ENCODE measurements at regions not wholly inside any gene's neighbourhood (a gene's known extent, or its start where the extent isn't known, plus 50 kb on each side); places are given as distances from the start of the nearest gene placed in this dataset.

DNA sequence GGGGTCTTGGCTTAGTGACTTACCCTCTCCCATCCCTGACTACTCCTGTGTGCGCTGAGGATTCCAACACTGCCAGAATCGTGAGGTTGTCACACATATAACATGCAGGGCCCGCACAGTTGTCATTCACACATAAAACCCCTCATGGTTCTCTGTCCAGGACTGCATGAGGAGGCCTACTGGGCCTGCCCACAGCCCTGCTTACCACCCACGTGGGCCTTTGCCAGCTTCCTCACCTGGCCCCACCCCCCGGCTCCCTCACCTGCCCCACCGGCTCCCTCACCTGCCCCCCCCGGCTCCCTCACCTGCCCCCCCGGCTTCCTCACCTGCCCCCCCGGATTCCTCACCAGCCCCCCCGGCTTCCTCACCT lies 197.2 kb downstream of the TEX29 start:
- Histone ChIP-seq H3K9me3 (ENCODE audit: control insufficient read depth, low read length) (no peaks in the 10 kb centered on the region), H3K4me3 (ENCODE audit: extremely low read depth, insufficient read depth, low read length, poor library complexity, severe bottlenecking) (no peak overlapping the region), H3K4me1 (ENCODE audit: control insufficient read depth, insufficient read depth, low read length, poor library complexity, severe bottlenecking) (no peaks in the 10 kb centered on the region), H3K27ac (ENCODE audit: low read depth, low read length, severe bottlenecking) (no peak overlapping the region), H3K36me3 (ENCODE audit: control insufficient read depth, insufficient read depth, low read length) (no peaks in the 10 kb centered on the region)
- 93% methylated on average over 3 of the region's 10 CpGs for WGBS, 2 experiments (ENCODE audit: insufficient coverage in 2 of 2)

GRCh38 chr13:111518161-111518792 lies 197.8 kb downstream of the TEX29 start:
- WGBS, 2 experiments (ENCODE audit: insufficient coverage in 2 of 2) = 83 to 90% methylated on average over 15 to 16 of the region's 24 CpGs
- Histone ChIP-seq H3K4me1 (ENCODE audit: control insufficient read depth, insufficient read depth, low read length, poor library complexity, severe bottlenecking) (no peaks in the 10 kb centered on the region), H3K4me3 (ENCODE audit: extremely low read depth, insufficient read depth, low read length, poor library complexity, severe bottlenecking) (no peak overlapping the region), H3K27ac (ENCODE audit: low read depth, low read length, severe bottlenecking) (no peak overlapping the region), H3K36me3 (ENCODE audit: control insufficient read depth, insufficient read depth, low read length) (no peaks in the 10 kb centered on the region), H3K9me3 (ENCODE audit: control insufficient read depth, low read length) (no peaks in the 10 kb centered on the region)

DNA sequence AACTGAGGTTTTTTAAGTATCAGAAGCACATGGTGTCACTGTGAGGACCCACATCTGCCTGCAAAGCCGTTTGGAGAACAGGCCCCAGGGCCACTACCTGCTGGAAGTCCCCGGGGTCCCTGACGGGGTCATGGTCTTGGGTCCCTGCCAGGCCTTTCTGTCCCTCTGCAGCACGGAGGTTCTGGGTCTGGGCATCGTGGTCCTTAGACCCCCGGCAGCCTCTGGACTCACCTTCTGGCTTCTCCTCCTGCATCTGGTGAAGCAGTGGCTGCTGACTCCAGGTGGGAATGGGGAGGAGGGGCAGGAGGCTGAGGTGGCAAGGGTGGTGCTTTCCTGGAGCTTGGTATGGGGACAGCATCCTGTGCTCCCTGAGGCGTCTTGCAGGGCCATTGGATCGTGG lies 198.6 kb downstream of the TEX29 start:
- Histone ChIP-seq H3K36me3 (ENCODE audit: control insufficient read depth, insufficient read depth, low read length) (no peaks in the 10 kb centered on the region), H3K4me1 (ENCODE audit: control insufficient read depth, insufficient read depth, low read length, poor library complexity, severe bottlenecking) (no peaks in the 10 kb centered on the region), H3K4me3 (ENCODE audit: extremely low read depth, insufficient read depth, low read length, poor library complexity, severe bottlenecking) (no peak overlapping the region), H3K27ac (ENCODE audit: low read depth, low read length, severe bottlenecking) (no peak overlapping the region), H3K9me3 (ENCODE audit: control insufficient read depth, low read length) (no peaks in the 10 kb centered on the region)
- WGBS, 2 experiments (ENCODE audit: insufficient coverage in 2 of 2) = 84 to 89% methylated on average over 5 to 6 of the region's 8 CpGs

GRCh38 chr13:111519490-111520170 lies 199.2 kb downstream of the TEX29 start:
- WGBS, 2 experiments (ENCODE audit: insufficient coverage in 2 of 2) = 91% methylated on average over 22 of the region's 25 CpGs

GRCh38 chr13:111521030-111521429 lies 200.6 kb downstream of the TEX29 start:
- Histone ChIP-seq H3K36me3 (ENCODE audit: control insufficient read depth, insufficient read depth, low read length) (no peaks in the 10 kb centered on the region), H3K4me3 (ENCODE audit: extremely low read depth, insufficient read depth, low read length, poor library complexity, severe bottlenecking) (no peak overlapping the region), H3K4me1 (ENCODE audit: control insufficient read depth, insufficient read depth, low read length, poor library complexity, severe bottlenecking) (no peaks in the 10 kb centered on the region), H3K27ac (ENCODE audit: low read depth, low read length, severe bottlenecking) (no peak overlapping the region), H3K9me3 (ENCODE audit: control insufficient read depth, low read length) (no peaks in the 10 kb centered on the region)
- WGBS, 2 experiments (ENCODE audit: insufficient coverage in 2 of 2) = 93 to 97% methylated on average over 8 of the region's 10 CpGs

More at GRCh38 chr13:111519490-111520170, 199.2 kb downstream of the TEX29 start:
- no peaks in the 10 kb centered on the region for H3K4me1 ChIP-seq (ENCODE audit: control insufficient read depth, insufficient read depth, low read length, poor library complexity, severe bottlenecking)
- no peak overlapping the region for H3K4me3 ChIP-seq (ENCODE audit: extremely low read depth, insufficient read depth, low read length, poor library complexity, severe bottlenecking)
- no peak overlapping the region for H3K27ac ChIP-seq (ENCODE audit: low read depth, low read length, severe bottlenecking)
- H3K9me3 ChIP-seq (ENCODE audit: control insufficient read depth, low read length) = no peaks in the 10 kb centered on the region
- H3K36me3 ChIP-seq (ENCODE audit: control insufficient read depth, insufficient read depth, low read length) = no peaks in the 10 kb centered on the region

DNA sequence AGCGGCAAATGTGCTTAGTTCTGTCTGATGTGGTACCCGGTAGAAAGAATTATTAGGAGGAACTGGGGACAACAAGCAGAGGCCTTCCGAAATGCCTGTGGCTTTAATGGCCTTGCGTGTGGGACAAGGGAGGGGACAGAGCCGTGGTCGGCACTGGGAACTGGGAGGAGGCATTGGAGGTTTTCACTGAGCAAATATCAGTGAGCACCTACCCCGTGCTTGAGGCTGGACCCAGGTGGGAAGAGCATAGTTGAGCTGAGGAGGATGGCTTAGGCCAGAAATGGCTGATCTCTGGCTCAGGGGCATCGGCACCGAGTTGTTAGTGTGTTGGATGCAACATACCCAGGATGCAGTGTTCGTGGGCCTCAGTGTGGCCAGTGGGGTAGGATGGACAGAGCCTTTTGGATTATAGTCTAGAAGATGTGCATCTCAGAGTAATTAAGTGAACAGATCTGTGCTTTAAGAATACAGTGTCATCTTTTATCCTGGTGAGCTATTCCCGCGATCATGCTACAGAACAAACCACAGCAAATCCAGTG lies 201.3 kb downstream of the TEX29 start:
- H3K4me1 ChIP-seq (ENCODE audit: control insufficient read depth, insufficient read depth, low read length, poor library complexity, severe bottlenecking) = no peaks in the 10 kb centered on the region
- H3K36me3 ChIP-seq (ENCODE audit: control insufficient read depth, insufficient read depth, low read length) = no peaks in the 10 kb centered on the region
- H3K27ac ChIP-seq (ENCODE audit: low read depth, low read length, severe bottlenecking) = no peak overlapping the region
- H3K9me3 ChIP-seq (ENCODE audit: control insufficient read depth, low read length) = no peaks in the 10 kb centered on the region
- 86 to 91% methylated on average over 9 to 12 of the region's 12 CpGs for WGBS, 2 experiments (ENCODE audit: insufficient coverage in 2 of 2)
- H3K4me3 ChIP-seq (ENCODE audit: extremely low read depth, insufficient read depth, low read length, poor library complexity, severe bottlenecking) = no peak overlapping the region

DNA sequence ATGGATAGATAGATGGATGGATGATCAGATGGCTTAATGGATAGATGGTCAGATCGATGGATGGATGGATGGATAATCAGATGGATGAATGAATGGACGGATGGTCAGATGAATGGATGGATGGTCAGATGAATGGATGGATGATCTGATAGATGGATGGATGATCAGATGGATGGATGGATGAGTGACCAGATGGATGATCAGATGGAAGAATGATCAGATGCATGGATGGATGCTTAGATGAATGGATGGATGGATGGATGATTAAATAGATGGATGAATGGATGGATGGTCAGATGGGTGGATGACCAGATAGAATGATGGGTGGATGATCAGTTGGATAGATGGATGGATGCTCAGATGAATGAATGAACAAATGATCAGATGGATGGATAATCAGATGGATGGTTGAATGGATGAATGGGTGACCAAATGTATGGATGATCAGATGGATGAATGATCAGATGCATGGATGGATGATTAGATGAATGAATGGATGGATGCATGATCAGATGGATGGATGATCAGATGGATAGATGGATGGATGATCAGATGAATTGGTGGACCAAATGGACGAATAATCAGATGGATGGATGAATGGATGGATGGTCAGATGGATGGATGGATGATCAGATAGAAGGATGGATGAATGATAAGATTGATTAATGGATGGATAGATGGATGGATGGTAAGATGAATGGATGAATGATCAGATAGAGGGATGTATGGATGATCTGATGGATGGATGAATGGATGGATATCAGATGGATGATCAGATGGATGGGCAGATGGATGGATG lies 205.1 kb downstream of the TEX29 start:
- Histone ChIP-seq H3K36me3 (ENCODE audit: control insufficient read depth, insufficient read depth, low read length) (no peaks in the 10 kb centered on the region), H3K4me3 (ENCODE audit: extremely low read depth, insufficient read depth, low read length, poor library complexity, severe bottlenecking) (no peak overlapping the region), H3K4me1 (ENCODE audit: control insufficient read depth, insufficient read depth, low read length, poor library complexity, severe bottlenecking) (no peaks in the 10 kb centered on the region), H3K27ac (ENCODE audit: low read depth, low read length, severe bottlenecking) (no peak overlapping the region), H3K9me3 (ENCODE audit: control insufficient read depth, low read length) (no peaks in the 10 kb centered on the region)
- 69 to 74% methylated on average over 3 of the region's 3 CpGs for WGBS, 2 experiments (ENCODE audit: insufficient coverage in 2 of 2)

- H3K36me3 ChIP-seq (ENCODE audit: control insufficient read depth, insufficient read depth, low read length) = no peaks in the 10 kb centered on the region
- no peak overlapping the region for H3K27ac ChIP-seq (ENCODE audit: low read depth, low read length, severe bottlenecking)
- H3K9me3 ChIP-seq (ENCODE audit: control insufficient read depth, low read length) = no peaks in the 10 kb centered on the region
- no peaks in the 10 kb centered on the region for H3K4me1 ChIP-seq (ENCODE audit: control insufficient read depth, insufficient read depth, low read length, poor library complexity, severe bottlenecking)
- 81 to 92% methylated on average over 7 of the region's 7 CpGs for WGBS, 2 experiments (ENCODE audit: insufficient coverage in 2 of 2)
- no peak overlapping the region for H3K4me3 ChIP-seq (ENCODE audit: extremely low read depth, insufficient read depth, low read length, poor library complexity, severe bottlenecking)
Observed at GRCh38 chr13:111526922-111527321, 206.5 kb downstream of the TEX29 start.

DNA sequence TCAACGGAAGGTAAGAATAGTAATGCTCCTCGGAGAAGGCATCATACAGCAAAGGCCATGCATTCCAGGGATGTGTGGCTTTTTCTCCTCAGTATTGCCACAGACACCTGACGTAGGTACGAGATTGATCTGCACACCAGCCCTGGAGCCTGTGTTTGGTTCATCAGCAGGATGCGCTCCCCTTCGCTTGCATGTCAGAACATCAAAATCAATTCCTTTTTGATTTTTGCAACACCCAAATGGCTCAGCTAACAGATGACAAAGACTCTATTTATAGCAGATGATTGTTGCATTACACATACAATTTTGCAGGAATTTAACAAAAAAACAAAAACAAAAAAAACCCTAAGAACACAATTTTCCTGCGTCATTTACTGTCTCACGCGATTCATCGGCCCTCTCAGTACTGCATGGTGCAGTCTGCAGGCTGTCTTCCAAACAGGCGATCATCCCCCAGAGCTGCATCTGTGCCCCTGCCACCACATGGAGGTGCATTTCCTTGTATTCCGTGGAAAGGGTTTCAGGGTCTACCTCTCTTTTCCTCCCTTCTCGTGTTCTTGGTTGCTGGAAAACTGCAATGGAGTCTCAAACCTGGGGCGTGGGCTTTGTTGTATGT lies 207.3 kb downstream of the TEX29 start:
- Histone ChIP-seq H3K27ac (ENCODE audit: low read depth, low read length, severe bottlenecking) (no peak overlapping the region), H3K36me3 (ENCODE audit: control insufficient read depth, insufficient read depth, low read length) (no peaks in the 10 kb centered on the region), H3K4me1 (ENCODE audit: control insufficient read depth, insufficient read depth, low read length, poor library complexity, severe bottlenecking) (no peaks in the 10 kb centered on the region), H3K4me3 (ENCODE audit: extremely low read depth, insufficient read depth, low read length, poor library complexity, severe bottlenecking) (no peak overlapping the region), H3K9me3 (ENCODE audit: control insufficient read depth, low read length) (no peaks in the 10 kb centered on the region)
- WGBS, 2 experiments (ENCODE audit: insufficient coverage in 2 of 2) = 75 to 78% methylated on average over 10 to 11 of the region's 14 CpGs

DNA sequence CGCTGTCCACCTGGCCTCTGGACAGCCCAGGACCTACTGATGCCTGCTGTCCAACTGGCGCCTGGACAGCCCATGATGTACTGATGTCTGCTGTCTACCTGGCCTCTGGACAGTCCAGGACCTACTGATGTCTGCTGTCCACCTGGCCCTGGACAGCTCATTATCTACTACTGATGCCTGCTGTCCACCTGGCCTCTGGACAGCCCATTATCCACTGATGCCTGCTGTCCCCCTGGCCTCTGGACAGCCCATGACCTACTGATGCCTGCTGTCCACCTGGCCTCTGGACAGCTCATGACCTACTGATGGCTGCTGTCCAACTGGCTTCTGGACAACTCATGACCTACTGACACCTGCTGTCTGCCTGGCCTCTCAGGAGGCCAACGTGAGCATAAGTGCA lies 208.1 kb downstream of the TEX29 start:
- Histone ChIP-seq H3K36me3 (ENCODE audit: control insufficient read depth, insufficient read depth, low read length) (no peaks in the 10 kb centered on the region), H3K9me3 (ENCODE audit: control insufficient read depth, low read length) (no peaks in the 10 kb centered on the region), H3K27ac (ENCODE audit: low read depth, low read length, severe bottlenecking) (no peak overlapping the region), H3K4me1 (ENCODE audit: control insufficient read depth, insufficient read depth, low read length, poor library complexity, severe bottlenecking) (no peaks in the 10 kb centered on the region), H3K4me3 (ENCODE audit: extremely low read depth, insufficient read depth, low read length, poor library complexity, severe bottlenecking) (no peak overlapping the region)
- WGBS, 2 experiments (ENCODE audit: insufficient coverage in 2 of 2) = 83 to 90% methylated on average over 2 to 3 of the region's 3 CpGs
